GM18511 (cell line): ENCODE measurements at regions not wholly inside any gene's neighbourhood (a gene's known extent, or its start where the extent isn't known, plus 50 kb on each side); places are given as distances from the start of the nearest gene placed in this dataset.
"Not testable (repeated sequence)": the region's sequence is repeated elsewhere in the genome, so short reads cannot be mapped to it uniquely, and the experiment has no call there.

ENCODE experiments used
- ATAC-seq: cut with Tn5 transposase; IDR thresholded peaks from one replicate; pipeline ENCODE4 v1.9.1; 2021; ENCODE audit warnings: mild to moderate bottlenecking, moderate library complexity; ENCODE audit not compliant: unreplicated experiment

GRCh38 chr9:104195142-104195541, 101.0 kb downstream of the SMC2 start:
- ATAC-seq, result not testable (repeated sequence)

GRCh38 chr9:104200456-104200994, 106.4 kb downstream of the SMC2 start:
- ATAC-seq, result no peak

- no peak for ATAC-seq
Observed at GRCh38 chr9:104206766-104207165, 112.7 kb downstream of the SMC2 start.

DNA sequence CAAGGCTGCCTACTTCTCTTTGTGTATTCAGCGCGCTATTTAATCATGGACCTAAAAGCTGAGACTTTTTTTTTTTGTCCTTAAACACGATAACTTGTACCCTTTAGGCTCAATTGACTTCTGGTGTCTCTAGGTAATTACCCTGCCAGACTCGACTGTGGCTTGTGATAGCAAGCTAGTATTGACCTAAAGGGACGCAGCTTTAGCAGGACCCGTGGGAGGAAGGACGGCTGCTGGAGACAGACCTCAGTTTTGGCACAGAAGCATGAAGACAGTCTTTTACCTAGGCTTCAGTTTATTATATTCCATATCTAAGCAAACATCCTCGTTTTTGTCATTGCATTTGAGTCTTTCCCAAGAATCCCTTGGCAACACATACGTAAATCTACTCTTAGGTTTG, 115.3 kb downstream of the SMC2 start:
- ATAC-seq, result no peak

- no peak for ATAC-seq
Observed at GRCh38 chr9:104227108-104227507, 133.0 kb downstream of the SMC2 start.

GRCh38 chr9:104232781-104233341, 138.8 kb downstream of the SMC2 start:
- ATAC-seq, result no peak

DNA sequence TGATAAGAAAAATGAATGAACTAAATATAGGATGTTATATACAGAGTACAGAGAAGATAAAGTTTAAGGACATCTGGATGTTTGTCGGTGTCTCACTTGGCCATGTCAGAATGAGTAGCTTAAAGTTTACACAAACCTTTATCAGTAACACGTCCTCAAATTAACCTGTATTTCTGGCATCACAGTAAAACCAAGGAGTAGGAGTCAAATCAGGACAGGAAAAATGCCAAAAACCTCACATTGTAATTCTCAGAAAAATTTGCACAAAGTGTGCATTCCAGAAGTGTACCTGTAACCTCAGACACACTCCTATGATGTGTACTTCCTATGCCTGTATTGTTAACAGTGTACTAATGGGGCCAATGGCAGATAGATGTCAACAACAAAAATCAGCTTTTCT, 139.3 kb downstream of the SMC2 start:
- ATAC-seq, result no peak

GRCh38 chr9:104234632-104235337, 140.7 kb downstream of the SMC2 start:
- ATAC-seq, result not testable (repeated sequence)

- ATAC-seq, result not testable (repeated sequence)
Observed at GRCh38 chr9:104235347-104236120, 141.4 kb downstream of the SMC2 start.

GRCh38 chr9:104238668-104239067, 144.6 kb downstream of the SMC2 start:
- ATAC-seq, result no peak

GRCh38 chr9:104240890-104241289, 146.8 kb downstream of the SMC2 start:
- ATAC-seq, result no peak

- ATAC-seq, result no peak
Observed at GRCh38 chr9:104245925-104246324, 151.8 kb downstream of the SMC2 start.

GRCh38 chr9:104247899-104248460, 153.9 kb downstream of the SMC2 start:
- ATAC-seq, result no peak

DNA sequence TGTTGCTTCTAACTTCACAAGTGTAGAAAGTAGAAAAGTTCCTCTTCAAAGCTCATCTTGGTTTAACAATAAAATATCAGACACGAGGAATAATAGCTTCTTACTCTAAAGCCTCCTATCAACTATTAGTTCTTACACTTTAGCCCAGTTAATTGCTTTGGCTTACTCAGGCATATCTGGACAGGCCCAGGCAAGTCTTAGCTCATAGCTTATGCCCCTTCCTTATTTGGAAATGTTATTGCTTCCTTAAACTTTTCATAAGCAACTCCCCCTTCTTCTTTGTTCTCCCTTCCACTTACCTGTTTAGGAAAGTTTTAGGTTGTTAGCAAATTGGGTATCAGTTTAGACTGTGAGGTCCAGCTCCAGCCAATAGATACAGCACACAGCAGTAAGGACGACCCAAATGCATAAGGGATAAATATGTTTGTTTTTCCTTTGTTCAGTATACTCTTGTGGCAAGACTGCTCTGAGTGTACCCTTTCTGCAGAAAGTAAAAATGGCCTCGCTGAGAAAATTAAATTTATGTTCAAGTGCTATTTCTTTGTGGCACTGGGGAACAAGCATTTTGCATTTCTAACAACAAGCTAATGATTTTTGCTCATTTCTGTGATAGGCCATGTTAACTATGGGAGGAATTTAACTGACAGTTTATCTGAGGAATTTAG, 162.1 kb downstream of the SMC2 start:
- no peak for ATAC-seq

- no peak for ATAC-seq
Observed at GRCh38 chr9:104256696-104257062, 162.6 kb downstream of the SMC2 start.

- no peak for ATAC-seq
Observed at GRCh38 chr9:104258296-104259011, 164.3 kb downstream of the SMC2 start.

DNA sequence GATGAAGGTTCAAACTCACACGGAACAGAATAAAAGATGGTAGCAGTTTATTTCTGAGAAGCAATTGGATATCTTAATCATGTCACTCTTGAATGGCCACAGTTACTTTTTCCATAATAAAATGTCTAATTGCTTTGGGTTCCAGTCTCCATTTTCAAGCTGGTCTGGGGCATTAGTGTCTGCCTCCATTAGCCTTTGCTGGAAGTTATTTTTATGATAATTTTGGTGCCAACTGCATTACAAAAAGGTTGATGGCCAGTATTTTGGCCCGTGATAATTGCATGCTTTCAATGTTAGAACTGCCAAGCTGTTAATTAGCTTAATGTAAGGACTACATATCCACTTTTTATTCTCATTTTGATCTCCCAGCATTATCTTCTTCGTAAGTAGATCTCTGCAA, 165.9 kb downstream of the SMC2 start:
- ATAC-seq, result no peak

- no peak for ATAC-seq
Observed at GRCh38 chr9:104263942-104264341, 169.8 kb downstream of the SMC2 start.

DNA sequence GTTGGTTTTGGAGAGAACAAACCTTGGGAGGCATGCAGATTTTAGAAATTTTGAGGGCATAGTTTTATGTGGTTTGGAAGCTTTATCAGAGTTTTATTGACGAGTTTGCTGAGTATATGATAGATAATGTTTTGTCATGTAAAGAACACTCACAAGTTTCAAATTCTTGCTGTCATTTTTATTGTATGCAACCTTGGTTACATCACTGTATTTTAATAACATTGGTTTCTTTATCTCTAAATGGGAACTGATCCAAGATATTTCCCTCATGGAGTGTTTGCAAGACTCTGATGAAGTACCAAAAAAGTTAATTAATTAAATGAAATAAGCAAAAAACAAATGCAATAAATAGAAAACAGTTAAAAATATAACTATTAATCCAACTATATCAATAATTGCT, 170.3 kb downstream of the SMC2 start:
- no peak for ATAC-seq

DNA sequence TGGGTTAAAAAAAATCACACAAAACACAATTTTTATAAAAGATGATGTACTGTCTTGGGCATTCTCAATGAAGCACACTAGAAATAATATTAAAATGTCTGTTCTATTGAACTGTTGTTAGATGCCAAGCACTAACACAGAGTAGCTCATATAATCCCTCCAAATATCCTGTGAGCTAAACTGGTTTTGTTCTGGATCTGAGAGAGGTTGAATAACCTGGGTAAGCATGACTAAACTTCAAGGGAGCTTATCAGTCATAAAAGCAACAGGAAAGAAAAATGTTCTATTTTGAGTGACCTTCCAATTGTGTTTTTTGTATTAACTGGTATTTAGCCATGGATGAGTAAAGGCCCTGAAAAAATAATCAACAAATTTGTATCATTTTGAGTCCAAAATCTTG, 175.3 kb downstream of the SMC2 start:
- ATAC-seq, result no peak
